Gastrocnemius medialis (tissue), 4 donors: ENCODE measurements at regions not wholly inside any gene's neighbourhood (a gene's known extent, or its start where the extent isn't known, plus 50 kb on each side); places are given as distances from the start of the nearest gene placed in this dataset.

Experiments used
- ATAC-seq, 2 donors: fragments of 150-250 bp; one replicate each; pipeline ENCODE4 v1.9.1; 2016
- DNase-seq, 2 donors: peaks; one replicate each; pipeline ENCODE4 v3.0.0-alpha.2; 2019
- H3K27ac ChIP-seq, 4 donors: fragments of 200-600 bp; sonication (generic); 1 replicate in 1 of 4; 2 replicates in 3 of 4; pipeline ENCODE4 v1.5.1; 2016 to 2018; ENCODE audit warnings: mild to moderate bottlenecking in 2 of 4, moderate library complexity in 1 of 4
- H3K27me3 ChIP-seq, 3 donors: fragments of 200-600 bp; sonication (generic) in 2 of 3; 1 replicate in 1 of 3; 2 replicates in 2 of 3; pipeline versions ENCODE4 v1.5.1 to v1.6.0; 2016 to 2019; ENCODE audit warnings: mild to moderate bottlenecking in 1 of 3, moderate library complexity in 1 of 3
- H3K36me3 ChIP-seq, 2 donors: fragments of 200-600 bp; sonication (generic) in 1 of 2; one replicate each; pipeline ENCODE4 v1.5.1; 2017 to 2018
- H3K4me1 ChIP-seq, 2 donors: fragments of 200-600 bp; sonication (generic) in 1 of 2; one replicate each; pipeline ENCODE4 v1.5.1; 2016 to 2017; ENCODE audit warnings: mild to moderate bottlenecking in 2 of 2
- H3K4me3 ChIP-seq, 4 donors: fragments of 200-600 bp; sonication (generic) in 3 of 4; 1 replicate in 1 of 4; 2 replicates in 3 of 4; pipeline ENCODE4 v1.5.1; 2016 to 2019; ENCODE audit warnings: mild to moderate bottlenecking in 2 of 4
- H3K9me3 ChIP-seq, 3 donors: fragments of 200-600 bp; sonication (generic) in 2 of 3; 1 replicate in 1 of 3; 2 replicates in 2 of 3; pipeline ENCODE4 v1.5.1; 2016 to 2019
- CTCF ChIP-seq, 5 experiments: fragments of 450-650 bp in 3 of 5; fragments of 200-600 bp in 2 of 5; sonication (generic) in 2 of 5; IDR thresholded peaks in 4 of 5; conservative IDR thresholded peaks in 1 of 5; 1 replicate in 4 of 5; 2 replicates in 1 of 5; pipeline ENCODE4 v1.5.1; 2016 to 2019; ENCODE audit warnings: antibody characterized with exemption in 5 of 5, mild to moderate bottlenecking in 3 of 5, moderate library complexity in 3 of 5
- POLR2A ChIP-seq, 2 donors: fragments of 450-650 bp; IDR thresholded peaks; one replicate each; pipeline ENCODE4 v1.6.1; 2017; ENCODE audit warnings: antibody characterized with exemption in 2 of 2, mild to moderate bottlenecking in 2 of 2, moderate library complexity in 2 of 2
- in situ Hi-C, 4 donors: fragments of 200-750 bp; cut with MboI; loops; one replicate each; pipeline versions ENCODE4 v1.15.0 to v1.8.0; 2017; ENCODE audit warnings: low sequenced_read_pairs in 4 of 4
- intact Hi-C: fragments of 100-400 bp; cut with DNase I; formaldehyde crosslinking; loops from one replicate; pipeline ENCODE4 v1.15.1; 2023; ENCODE audit warnings: low total_unique reads

- Histone ChIP-seq H3K9me3 (no peaks in the 10 kb centered on the region), H3K27ac (no peak overlapping the region), H3K27me3 (no peaks in the 10 kb centered on the region), H3K4me3 (no peak overlapping the region), H3K4me1 (no peaks in the 10 kb centered on the region), H3K36me3 (no peaks in the 10 kb centered on the region)
- intact Hi-C loops, result no loop called here
- DNase-seq (no peak), ATAC-seq (no peak)
- TF ChIP-seq CTCF (IDR thresholded peaks at IDR 0.05 in 4 of 5, conservative IDR thresholded peaks at IDR 0.05 in 1 of 5), result no peak
- no peak for TF ChIP-seq POLR2A (IDR thresholded peaks at IDR 0.05)
- in situ Hi-C loops, result no loop called here
These were observed 376.4 kb upstream of the ZEB2 start for GRCh38 chr2:144896341-144896740.

- H3K27ac ChIP-seq, result no peak overlapping the region
- ATAC-seq (no peak), DNase-seq (no peak)
- no peak for TF ChIP-seq CTCF (IDR thresholded peaks at IDR 0.05 in 4 of 5, conservative IDR thresholded peaks at IDR 0.05 in 1 of 5)
- H3K9me3 ChIP-seq, result no peaks in the 10 kb centered on the region
- H3K4me3 ChIP-seq, result no peak overlapping the region
- H3K4me1 ChIP-seq, result no peaks in the 10 kb centered on the region
- no peaks in the 10 kb centered on the region for H3K36me3 ChIP-seq
- H3K27me3 ChIP-seq, result no peaks in the 10 kb centered on the region
- intact Hi-C loops, result no loop called here
- in situ Hi-C loops, result no loop called here
These were observed 375.0 kb upstream of the ZEB2 start for GRCh38 chr2:144894612-144895599.

GRCh38 chr2:144893464-144893863 lies 373.5 kb upstream of the ZEB2 start:
- in situ Hi-C loops, result no loop called here

GRCh38 chr2:144890828-144891227 lies 370.9 kb upstream of the ZEB2 start:
- TF ChIP-seq CTCF (IDR thresholded peaks at IDR 0.05 in 4 of 5, conservative IDR thresholded peaks at IDR 0.05 in 1 of 5), result no peak
- intact Hi-C loops, result no loop called here
- no peaks in the 10 kb centered on the region for H3K9me3 ChIP-seq
- H3K4me1 ChIP-seq, result no peaks in the 10 kb centered on the region
- H3K27ac ChIP-seq, result no peak overlapping the region
- no peak overlapping the region for H3K4me3 ChIP-seq
- H3K27me3 ChIP-seq, result no peaks in the 10 kb centered on the region
- no peaks in the 10 kb centered on the region for H3K36me3 ChIP-seq
- no peak for DNase-seq
- in situ Hi-C loops, result no loop called here
- no peak for ATAC-seq

More at GRCh38 chr2:144893464-144893863, 373.5 kb upstream of the ZEB2 start:
- no peak for DNase-seq
- no peak for ATAC-seq
- TF ChIP-seq CTCF (IDR thresholded peaks at IDR 0.05 in 4 of 5, conservative IDR thresholded peaks at IDR 0.05 in 1 of 5) (no peak), POLR2A (IDR thresholded peaks at IDR 0.05) (no peak)
- no peak overlapping the region for H3K4me3 ChIP-seq
- no peaks in the 10 kb centered on the region for H3K4me1 ChIP-seq
- no peaks in the 10 kb centered on the region for H3K27me3 ChIP-seq
- H3K9me3 ChIP-seq, result no peaks in the 10 kb centered on the region
- H3K36me3 ChIP-seq, result no peaks in the 10 kb centered on the region
- H3K27ac ChIP-seq, result no peak overlapping the region
- intact Hi-C loops, result no loop called here
